Neural crest cell (in vitro differentiated cells): ENCODE measurements at regions not wholly inside any gene's neighbourhood (a gene's known extent, or its start where the extent isn't known, plus 50 kb on each side); places are given as distances from the start of the nearest gene placed in this dataset.

Source experiments
- DNase-seq: peaks from one replicate; pipeline ENCODE4 v3.0.0; 2021; ENCODE audit warnings: low read depth, mixed read lengths, low spot score
- H3K27ac Mint-ChIP-seq: one replicate; pipeline ENCODE4 v1.8.0; 2021; ENCODE audit warnings: mild to moderate bottlenecking, mixed read lengths; ENCODE audit not compliant: unreplicated experiment
- H3K27me3 Mint-ChIP-seq: 2 replicates; pipeline ENCODE4 v1.8.0; 2021; ENCODE audit warnings: low read depth, mild to moderate bottlenecking, mixed read lengths
- H3K36me3 Mint-ChIP-seq: 2 replicates; pipeline ENCODE4 v1.8.0; 2021; ENCODE audit warnings: low read depth, mild to moderate bottlenecking, mixed read lengths
- H3K4me1 Mint-ChIP-seq: 2 replicates; pipeline ENCODE4 v1.8.0; 2021; ENCODE audit warnings: mixed read lengths
- H3K4me3 Mint-ChIP-seq: one replicate; pipeline ENCODE4 v1.8.0; 2021; ENCODE audit warnings: mild to moderate bottlenecking, mixed read lengths
- H3K9me3 Mint-ChIP-seq: 2 replicates; pipeline ENCODE4 v1.8.0; 2021; ENCODE audit warnings: mixed read lengths
- CTCF ChIP-seq: fragments of 200-600 bp; sonication (generic); conservative IDR thresholded peaks from 2 replicates; pipeline ENCODE4 v1.5.0; 2021; ENCODE audit warnings: antibody characterized with exemption, mild to moderate bottlenecking

GRCh38 chr18:8893221-8893620, 187.9 kb downstream of the MTCL1 start:
- H3K36me3 Mint-ChIP-seq: no peaks in the 10 kb centered on the region
- TF ChIP-seq CTCF: no peak
- H3K4me3 Mint-ChIP-seq: no peak overlapping the region
- no peaks in the 10 kb centered on the region for H3K9me3 Mint-ChIP-seq
- DNase-seq: no peak
- H3K4me1 Mint-ChIP-seq: peaks cover 12% of the 10 kb centered on the region
- no peaks in the 10 kb centered on the region for H3K27me3 Mint-ChIP-seq
- no peak overlapping the region for H3K27ac Mint-ChIP-seq

- Mint-ChIP-seq H3K27me3 (no peaks in the 10 kb centered on the region), H3K4me1 (peaks cover 12% of the 10 kb centered on the region), H3K4me3 (no peak overlapping the region), H3K36me3 (no peaks in the 10 kb centered on the region), H3K9me3 (no peaks in the 10 kb centered on the region), H3K27ac (no peak overlapping the region)
- no peak for TF ChIP-seq CTCF
- no peak for DNase-seq
These were observed 188.4 kb downstream of the MTCL1 start for GRCh38 chr18:8893628-8894231.

- Mint-ChIP-seq H3K4me1 (peaks cover 12% of the 10 kb centered on the region), H3K36me3 (no peaks in the 10 kb centered on the region), H3K27ac (no peak overlapping the region), H3K9me3 (no peaks in the 10 kb centered on the region), H3K4me3 (no peak overlapping the region), H3K27me3 (no peaks in the 10 kb centered on the region)
- no peak for TF ChIP-seq CTCF
- DNase-seq: no peak
These were observed 189.5 kb downstream of the MTCL1 start for GRCh38 chr18:8894823-8895222.

GRCh38 chr18:8895341-8895740, 190.0 kb downstream of the MTCL1 start:
- H3K4me3 Mint-ChIP-seq: no peak overlapping the region
- no peak for TF ChIP-seq CTCF
- H3K27ac Mint-ChIP-seq: no peak overlapping the region
- DNase-seq: no peak
- H3K4me1 Mint-ChIP-seq: peaks cover 13% of the 10 kb centered on the region
- H3K9me3 Mint-ChIP-seq: no peaks in the 10 kb centered on the region
- no peaks in the 10 kb centered on the region for H3K36me3 Mint-ChIP-seq
- no peaks in the 10 kb centered on the region for H3K27me3 Mint-ChIP-seq

- Mint-ChIP-seq H3K4me3 (no peak overlapping the region), H3K4me1 (peaks cover 11% of the 10 kb centered on the region), H3K36me3 (no peaks in the 10 kb centered on the region), H3K27me3 (no peaks in the 10 kb centered on the region), H3K9me3 (no peaks in the 10 kb centered on the region), H3K27ac (no peak overlapping the region)
- no peak for TF ChIP-seq CTCF
- DNase-seq: no peak
These were observed 190.7 kb downstream of the MTCL1 start for GRCh38 chr18:8895987-8896619.
